8988T (cell line): ENCODE measurements at regions not wholly inside any gene's neighbourhood (a gene's known extent, or its start where the extent isn't known, plus 50 kb on each side); places are given as distances from the start of the nearest gene placed in this dataset.
"Not testable (repeated sequence)": the region's sequence is repeated elsewhere in the genome, so short reads cannot be mapped to it uniquely, and the experiment has no call there.

Experiments used
- DNase-seq: peaks from one replicate; pipeline ENCODE4 v3.0.0; 2011

DNA sequence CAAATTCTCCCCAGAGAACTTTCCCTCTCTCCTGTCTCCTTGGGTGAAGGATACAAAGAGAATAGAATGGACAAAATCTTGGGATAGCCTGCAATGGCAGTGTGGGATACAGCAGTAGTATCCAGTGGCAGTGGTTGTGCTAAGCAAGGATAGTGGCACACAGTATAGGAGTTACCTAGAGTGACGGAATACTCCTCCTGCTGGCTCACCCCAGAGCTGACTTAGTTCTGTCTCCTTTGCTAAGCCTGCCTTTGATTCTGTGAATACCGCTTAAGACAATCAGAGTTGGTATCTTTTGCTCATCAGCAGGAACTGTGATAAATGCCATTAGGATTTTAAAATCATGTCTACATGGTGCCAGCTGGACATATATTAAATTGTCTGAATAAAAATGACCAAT, 404.3 kb downstream of the JRKL start:
- DNase-seq = no peak

DNA sequence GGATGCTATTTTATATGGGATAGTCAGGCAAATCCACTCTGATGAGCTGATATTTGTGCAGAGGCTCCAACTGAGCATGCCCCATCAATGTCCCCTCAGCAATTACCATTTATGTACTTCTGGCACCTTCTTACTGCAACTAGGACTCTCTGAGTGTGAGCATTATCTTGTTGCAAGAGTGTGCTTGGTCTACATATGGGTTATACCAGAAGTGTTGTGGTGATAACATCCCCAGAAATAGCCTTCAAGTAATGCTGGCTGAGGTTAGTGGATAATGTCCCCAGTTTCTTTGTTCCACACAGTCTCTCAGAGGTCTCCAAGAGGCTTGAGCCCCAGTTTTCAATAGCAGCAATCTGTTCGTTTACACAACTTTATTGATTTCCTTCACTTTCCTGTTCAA, 408.6 kb downstream of the JRKL start:
- no peak for DNase-seq

DNA sequence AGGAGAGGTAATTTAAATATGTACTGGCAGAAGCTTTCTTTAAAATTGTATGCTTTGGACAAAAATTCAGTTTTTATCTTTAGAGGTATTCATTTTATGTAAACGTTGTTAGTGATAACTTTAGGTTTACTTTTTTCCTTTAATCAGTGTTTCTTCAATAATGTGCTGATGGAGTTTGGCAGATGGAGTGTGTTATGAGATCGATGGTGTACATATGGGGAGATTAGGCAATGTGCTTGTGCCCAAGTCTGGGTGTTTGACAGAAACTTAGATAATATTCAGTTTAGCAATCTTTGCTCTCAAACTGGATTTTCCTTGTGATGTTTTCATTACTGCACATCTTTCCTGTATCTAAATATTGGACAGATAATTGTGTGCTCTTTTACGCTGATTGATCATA, 425.4 kb downstream of the JRKL start:
- no peak for DNase-seq

DNA sequence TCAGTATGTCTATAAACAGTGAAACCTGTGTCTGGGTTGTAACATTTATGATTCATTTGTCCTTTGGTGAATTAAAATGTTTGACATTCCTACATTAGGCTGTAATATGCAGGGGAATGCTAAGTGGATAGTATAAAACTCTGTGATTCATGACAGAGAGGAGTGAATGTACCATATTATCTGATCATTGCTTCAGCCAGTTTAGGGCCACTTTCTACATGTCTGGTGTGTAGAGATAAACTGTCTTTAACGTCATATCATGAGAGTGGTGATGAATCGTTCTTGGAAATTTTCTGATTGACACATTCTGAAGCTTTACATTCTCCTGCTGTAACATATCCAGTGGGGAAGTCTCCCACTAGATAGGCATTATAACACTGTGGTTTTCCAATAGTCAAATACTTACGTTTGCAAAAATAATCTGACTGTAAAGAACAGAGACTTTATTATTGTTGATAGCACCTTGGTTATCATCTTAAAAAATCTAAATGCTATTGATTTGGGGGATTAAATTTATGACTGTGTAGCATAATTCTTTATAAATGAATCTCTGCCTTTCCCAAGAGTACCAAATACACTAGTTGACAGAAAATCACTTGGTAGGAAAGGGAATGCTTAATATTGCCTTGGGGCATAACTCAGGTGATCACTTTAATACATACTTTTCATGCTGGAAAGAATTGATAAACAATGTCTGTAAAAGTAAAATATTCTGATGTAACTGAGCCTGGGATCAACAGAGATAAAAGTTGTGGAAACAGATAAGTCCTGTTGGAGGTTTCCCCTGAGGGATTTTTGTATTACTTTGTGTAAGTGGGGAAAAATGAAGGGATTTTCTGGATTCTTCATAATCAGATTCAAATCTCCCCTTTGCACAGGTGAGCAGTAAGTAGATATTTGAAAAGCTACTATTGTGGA, 427.9 kb downstream of the JRKL start:
- no peak for DNase-seq

DNA sequence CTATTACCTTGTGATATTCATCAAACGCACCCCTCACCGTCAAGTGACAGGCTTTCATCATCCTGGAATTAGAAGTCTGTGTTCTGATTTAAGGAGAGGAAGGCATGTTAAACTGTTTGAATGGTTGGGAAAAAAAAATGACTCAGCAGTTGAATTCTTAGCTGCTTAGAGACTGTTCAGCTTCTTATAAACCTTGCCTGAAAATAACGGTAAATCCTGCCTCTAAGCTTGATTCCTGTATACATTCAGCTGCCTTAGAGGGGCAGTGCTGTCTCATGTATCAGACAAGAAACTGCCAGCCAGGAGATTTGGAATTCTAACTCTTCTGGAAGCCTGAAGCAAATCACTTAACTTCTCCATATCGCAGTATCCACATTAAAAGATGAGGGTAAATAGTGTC, 437.4 kb downstream of the JRKL start:
- no peak for DNase-seq

DNA sequence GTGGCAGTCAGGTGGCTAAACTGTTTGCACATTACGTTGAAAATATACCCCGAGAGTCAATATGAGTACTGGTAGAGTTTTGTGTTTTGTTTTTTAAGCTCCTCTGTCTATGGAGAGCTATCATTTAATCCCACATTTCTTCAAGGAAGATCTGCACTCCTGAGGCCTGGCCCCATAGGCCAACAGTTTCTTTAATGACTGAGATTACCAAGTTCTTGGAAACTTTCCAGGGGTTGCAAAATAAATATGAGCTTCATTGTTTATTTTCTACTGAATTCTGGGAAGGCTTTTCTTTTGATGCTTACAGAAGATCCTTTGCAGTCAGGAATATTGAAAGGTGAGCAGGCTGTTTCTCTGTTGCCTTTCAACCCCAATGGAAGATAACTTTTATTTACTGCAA, 452.0 kb downstream of the JRKL start:
- no peak for DNase-seq

DNA sequence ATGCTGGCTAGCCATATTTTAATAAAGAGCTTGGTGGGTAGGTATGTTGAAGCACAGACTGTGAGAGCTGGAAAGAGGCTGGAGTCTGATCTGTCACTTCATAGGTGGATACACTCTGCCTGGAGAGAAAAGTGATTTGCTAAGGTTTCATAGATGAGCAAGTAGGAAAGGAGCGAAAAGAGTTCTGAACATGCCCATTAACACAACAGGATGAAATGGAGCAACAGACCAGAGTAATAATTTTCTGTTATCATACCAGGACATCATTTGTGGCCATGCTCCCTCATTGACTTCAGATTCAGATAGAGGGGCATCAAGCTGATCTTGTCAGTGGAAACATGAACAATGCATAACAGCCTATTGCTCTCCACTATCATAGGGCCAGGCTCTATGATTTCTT, 452.9 kb downstream of the JRKL start:
- DNase-seq = no peak

DNA sequence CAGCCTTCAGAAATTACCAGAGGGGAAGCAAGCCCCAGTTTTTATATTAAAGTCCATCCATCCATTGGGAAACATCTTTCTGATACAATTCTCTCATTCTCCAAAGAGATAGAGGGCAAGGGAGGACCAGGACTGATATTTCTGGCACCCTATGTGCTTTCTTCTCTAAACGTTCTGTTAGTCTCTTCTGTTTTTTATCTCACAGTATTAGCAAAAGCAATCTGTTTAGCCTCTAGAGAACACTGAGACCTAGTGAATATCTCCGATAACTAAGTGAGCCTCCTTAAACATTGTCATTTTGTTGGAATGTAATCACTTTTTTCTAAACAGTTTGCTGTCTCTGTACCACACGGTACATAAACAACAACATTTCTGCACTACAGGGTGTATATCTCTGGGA, 464.6 kb downstream of the JRKL start:
- DNase-seq = no peak

DNA sequence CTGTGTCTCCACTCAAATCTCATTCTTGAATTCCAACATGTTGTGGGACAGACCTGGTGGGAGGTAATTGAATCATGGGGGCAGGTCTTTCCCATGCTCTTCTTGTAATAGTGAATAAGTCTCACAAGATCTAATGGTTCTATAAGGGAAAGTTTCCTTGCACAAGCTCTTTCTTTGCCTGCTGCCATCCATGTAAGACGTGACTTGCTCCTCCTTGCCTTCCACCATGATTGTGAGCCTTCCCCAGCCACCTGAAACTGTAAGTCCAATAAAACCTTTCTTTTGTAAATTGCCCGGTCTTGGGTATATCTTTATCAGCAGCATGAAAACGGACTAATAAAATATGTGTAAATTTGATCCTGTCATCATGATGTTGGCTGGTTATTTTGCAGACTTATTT, 471.9 kb downstream of the JRKL start:
- not testable (repeated sequence) for DNase-seq

DNA sequence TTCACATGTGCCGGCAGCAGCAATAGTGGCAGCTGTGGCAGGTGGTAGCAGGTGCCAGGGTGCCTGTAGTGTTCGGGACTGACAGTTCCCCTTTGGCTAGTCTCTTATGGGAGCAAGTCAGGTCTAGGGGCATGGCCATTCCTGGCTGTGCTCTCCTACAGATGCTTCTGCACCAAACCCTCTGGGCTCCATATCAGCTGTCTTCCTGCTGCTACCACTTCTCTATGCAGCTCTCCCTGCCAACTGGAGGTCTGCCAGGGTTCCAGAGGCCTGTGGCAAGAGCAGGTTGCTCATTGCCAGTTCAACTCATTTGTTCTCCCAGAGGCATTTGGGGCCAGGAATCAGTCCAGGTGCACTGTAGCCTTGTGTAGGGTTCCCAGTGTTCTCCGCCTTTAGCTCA, 473.7 kb downstream of the JRKL start:
- no peak for DNase-seq

DNA sequence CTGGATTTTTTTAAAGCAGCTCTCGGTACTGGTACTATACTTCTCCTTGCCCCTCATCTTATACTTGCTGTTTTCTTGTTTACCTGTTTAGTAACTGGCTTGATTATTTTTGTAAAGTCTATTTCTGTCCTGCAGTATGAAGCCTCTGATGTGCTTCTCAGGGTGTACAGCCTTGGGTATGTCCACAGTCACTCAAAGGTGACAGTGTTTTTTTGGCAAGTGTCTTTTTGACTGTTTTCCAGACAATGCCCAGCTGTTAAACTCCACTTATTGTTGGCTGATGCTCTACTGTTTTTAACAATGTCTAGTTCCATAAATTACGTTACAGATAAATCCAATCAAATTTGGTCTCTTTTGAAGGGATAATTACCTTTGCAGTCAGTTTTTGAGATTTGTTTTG, 475.2 kb downstream of the JRKL start:
- no peak for DNase-seq

DNA sequence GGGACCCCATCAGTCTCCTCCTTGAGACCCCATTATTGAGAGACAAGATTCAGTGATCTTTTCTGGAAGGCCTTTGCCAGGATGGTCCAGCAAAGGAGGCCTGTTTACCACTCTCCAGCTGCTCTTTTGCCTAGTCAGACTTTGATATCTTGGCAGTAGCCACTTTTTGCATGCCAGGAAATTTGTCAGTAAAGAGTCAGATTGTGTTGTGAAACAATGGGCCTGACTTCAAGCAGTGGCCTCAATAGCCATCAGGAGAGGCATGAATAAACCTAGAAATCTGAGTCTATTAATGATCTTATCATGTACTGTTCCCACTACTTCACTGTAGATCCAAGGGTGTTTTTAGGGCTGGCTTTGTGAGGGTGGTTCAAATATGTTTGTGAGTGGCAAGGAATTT, 479.4 kb downstream of the JRKL start:
- DNase-seq = no peak

DNA sequence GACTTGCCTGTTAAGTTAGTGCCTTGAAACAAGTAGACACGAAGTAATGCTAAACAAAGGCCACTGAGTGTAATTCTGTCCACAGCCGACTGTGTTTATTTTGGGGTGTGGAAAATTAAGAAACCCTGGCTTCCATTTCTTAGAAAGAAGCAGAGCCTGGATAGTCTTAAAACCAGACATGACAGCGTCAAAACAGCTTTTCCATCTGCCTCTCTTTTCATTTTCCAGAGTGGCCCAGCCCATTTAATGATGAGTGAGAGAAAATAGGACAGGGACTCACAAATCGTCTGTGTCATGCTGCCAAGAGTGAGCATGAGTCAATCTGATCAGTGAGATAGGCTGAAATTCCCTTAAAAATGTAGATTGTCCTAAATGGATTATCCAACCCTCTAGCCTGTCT, 485.9 kb downstream of the JRKL start:
- no peak for DNase-seq

DNA sequence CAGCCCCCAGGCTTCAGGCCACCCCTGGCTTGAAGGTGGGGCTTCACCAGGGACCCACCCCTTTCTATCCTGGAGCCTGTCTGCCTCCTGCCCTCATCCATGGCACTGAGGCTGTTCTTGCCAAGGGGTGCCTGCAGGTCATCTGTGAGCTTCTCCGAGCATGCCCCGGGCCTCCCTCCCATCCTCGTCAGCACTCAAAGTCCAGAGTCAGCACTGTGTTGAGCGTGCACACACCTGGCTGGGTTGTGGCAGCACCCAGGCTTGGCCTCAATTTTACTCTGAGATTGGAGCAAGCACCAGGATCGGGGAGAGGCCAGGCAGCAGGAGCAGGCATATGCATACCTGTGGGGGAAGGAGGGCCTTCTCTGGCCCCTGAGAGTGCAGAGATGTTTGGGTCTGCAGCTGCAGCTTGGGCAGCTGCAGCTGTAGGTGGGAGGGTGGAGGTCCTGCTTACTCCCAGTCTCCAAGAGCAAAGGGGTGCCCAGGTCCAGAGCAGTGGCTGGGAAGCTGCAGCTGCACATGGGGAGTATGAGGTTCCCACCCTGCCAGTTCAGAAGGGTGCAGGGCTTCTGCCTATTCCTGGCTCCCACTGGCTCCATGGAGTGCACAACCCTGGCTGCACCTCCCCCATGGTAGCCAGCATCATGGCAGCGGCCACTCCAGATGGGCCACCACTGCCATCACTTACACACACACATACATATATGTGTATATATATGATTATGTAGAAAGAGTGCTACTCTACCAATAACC, 488.7 kb downstream of the JRKL start:
- no peak for DNase-seq

DNA sequence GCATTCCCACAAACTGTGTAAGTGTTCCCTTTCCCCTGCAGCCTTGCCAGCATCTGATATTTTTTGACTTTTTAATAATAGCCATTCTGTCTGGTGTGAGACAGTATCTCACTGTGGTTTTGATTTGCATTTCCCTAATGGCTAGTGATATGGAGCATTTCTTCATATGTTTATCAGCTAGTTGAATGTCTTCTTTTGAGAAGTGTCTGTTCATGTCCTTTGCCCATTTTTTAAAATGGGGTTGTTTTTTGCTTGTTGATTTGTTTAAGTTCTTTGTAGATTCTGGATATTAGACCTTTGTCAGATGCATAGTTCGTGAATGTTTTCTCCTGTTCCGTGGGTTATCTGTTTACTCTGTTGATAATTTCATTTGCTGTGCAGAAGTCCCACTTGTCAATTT, 492.8 kb downstream of the JRKL start:
- DNase-seq = not testable (repeated sequence)

DNA sequence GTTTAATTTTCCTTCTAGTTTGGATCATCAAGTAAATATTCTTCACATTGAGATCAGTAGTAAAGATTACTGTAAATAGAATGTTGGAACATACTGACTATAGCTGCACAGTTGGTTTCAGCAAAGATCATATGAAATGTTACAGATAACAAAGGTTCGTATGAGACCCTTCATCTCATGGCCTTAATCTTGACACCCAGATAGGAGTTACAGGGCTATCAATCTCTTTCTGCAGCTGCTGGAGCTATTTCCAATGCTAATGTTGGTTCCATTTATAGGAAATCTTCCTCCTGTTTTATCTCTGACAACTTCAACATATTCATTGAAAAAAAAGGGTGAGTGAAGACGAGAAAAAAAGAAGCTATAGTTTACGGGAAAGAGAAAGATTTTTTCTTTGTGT, 495.6 kb downstream of the JRKL start:
- no peak for DNase-seq

DNA sequence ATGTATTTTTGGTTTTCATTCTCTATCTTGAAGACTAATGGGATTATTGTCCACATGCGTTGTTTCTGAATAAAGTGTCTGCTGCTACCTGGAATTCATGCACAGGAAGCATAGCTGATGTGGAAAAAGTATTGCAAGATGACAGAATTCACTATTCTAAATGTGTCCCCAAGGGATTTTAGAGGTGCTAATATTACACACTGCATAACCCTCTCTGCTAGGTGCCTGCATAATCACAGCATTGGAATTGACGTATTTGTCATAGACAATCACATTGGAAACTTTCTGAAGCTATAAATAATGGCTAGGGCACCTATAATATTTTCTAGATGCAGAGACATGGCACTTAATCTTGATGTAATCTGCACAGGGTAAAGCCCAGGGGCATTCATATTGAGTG, 496.1 kb downstream of the JRKL start:
- no peak for DNase-seq

DNA sequence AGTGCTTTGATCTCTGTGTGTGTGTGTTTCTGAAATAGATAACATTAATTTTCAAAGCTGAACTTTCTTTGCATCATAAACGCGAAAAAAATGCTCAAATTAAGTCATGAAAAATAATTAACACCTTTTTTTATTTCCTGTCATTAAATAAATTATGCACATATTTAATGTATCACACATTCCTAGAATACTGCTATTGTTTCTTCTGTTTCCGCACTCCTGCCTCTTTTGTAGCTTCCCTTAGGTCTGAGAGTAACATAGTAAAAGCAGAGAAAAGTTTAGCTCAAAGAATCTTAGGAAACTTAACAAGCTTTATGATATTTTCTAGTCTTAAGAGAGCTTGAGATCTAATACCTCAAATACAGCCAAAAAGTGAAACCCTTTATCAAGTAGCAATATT, 504.2 kb downstream of the JRKL start:
- no peak for DNase-seq

DNA sequence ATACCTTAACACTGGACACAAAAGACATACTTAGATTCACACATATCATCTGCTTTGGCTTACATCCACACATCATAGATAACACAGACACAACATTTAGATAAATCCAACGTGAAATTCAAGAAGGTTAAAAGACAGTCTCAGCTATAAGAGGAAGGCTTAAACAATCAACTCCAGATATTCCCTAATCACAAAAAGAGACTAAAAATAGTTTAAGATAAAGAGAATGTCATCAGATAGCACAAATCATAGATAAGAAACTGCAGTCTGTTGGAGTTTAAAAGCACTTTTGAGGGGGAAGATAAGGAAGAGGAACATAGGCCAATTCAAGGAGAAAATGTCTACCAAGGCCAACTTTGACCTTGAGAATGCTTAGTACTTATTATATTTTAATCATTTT, 504.8 kb downstream of the JRKL start:
- DNase-seq = no peak

DNA sequence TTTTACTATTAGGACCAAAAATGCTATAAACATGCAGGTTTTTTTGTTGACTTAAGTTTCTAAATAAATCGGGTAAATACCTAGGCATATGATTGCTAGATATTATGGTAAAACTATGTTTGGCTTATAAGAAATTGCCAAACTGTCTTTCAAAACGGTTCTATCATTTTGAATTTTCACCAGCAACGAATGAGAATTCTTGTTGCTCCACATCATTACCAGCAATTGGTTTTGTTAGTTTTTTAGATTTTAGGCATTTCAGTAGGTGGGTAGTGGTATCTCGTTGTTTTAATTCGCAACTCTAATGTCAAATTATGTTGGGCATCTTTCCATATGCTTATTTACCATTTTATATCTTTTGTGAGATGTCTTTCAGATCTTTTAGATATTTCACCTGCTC, 510.2 kb downstream of the JRKL start:
- DNase-seq = no peak

DNA sequence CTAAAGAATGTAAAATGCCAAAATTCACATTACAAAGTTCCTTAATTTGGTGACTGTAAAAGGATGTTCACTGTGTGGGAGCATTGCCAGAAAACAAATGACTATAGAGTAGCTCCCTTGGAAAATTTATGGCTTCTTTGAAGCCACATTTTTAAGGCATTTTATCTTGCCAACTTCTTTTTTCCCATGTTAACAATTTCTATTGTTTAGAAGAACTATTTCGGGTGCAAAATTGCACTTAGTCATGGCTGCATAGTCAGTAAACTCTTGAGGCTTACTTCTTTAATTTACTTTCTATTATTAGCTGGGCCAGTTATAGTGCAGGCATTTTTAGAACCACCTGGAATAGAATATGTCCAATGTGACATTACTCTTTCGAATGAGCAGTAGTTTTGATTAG, 515.3 kb downstream of the JRKL start:
- no peak for DNase-seq

DNA sequence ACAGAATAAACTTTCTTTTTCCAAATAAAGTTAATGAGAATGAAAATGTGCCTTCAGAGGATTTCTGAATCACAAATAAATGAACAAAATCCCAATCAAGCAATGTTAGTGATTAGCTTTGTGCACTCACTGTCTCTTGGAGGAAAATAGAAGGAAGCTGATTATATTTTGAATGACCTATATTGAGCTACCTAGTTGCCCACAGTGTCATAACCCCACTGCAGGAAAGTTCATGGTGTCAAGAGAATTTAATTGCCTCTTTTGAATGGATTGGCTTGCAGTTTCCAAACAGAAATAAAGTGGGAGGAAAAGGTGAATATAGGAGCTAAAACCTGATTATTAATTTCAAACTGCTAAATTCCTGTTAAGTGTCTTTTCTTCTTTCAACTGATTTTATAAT, 515.9 kb downstream of the JRKL start:
- DNase-seq = no peak

DNA sequence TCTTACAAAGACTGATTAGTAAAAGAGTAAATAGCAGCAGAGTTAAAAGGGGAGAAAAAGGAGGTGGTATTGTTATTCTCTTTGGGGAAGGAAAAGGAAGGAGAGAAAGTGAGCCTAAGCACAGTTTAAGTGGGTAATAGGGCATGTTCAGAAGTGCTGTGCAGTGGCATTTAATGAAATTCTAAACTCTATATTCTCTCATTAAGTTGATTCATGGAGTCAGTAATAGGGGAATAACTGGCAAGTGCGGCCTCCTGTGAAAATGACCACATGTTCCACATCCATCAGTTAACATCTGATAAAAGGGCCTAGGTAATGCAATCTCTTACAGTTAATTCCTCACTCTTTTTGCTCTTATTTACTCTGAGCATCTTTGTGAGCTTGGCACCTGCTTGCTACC, 516.7 kb downstream of the JRKL start:
- no peak for DNase-seq

DNA sequence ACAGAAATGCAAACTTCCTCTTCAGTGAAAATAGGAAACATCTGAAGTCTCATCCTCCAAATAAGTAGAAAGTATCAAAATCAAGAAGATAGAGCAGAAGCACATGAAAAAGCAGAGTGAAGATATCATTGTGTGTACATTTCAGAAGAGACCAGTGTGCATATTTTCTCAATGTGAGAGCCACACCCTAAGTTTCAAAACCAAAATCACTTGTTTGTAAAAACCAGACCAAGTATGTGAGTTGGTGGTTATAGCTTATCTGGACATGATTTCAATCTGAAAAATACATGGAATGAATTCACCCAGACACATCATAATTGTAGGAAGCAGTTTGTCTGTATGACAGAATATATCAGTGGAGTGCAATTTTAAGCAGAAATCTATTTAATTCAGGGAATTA, 536.0 kb downstream of the JRKL start:
- DNase-seq = no peak

DNA sequence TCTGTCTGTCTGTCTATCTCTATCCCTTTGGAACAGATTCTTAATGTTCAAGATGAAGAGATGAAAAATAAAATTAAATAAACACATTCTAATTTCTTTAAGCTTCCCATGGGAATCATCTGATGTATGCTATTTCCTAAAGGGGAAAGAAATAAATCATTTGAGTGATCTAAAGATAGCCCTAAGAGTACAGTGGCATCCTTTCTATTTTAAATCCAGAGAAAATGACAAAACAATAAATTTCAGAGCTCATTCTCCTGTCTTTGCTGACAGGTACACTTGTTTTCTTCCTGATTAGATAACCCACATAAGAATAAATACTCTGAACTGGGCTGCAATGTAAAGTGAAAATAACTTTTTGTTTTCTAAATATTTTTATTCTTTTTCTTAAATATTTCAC, 550.4 kb downstream of the JRKL start:
- no peak for DNase-seq
